ENCODE measurements at regions not wholly inside any gene's neighbourhood (a gene's known extent, or its start where the extent isn't known, plus 50 kb on each side); places are given as distances from the start of the nearest gene placed in this dataset.

- TF ChIP-seq, protein P1, sequence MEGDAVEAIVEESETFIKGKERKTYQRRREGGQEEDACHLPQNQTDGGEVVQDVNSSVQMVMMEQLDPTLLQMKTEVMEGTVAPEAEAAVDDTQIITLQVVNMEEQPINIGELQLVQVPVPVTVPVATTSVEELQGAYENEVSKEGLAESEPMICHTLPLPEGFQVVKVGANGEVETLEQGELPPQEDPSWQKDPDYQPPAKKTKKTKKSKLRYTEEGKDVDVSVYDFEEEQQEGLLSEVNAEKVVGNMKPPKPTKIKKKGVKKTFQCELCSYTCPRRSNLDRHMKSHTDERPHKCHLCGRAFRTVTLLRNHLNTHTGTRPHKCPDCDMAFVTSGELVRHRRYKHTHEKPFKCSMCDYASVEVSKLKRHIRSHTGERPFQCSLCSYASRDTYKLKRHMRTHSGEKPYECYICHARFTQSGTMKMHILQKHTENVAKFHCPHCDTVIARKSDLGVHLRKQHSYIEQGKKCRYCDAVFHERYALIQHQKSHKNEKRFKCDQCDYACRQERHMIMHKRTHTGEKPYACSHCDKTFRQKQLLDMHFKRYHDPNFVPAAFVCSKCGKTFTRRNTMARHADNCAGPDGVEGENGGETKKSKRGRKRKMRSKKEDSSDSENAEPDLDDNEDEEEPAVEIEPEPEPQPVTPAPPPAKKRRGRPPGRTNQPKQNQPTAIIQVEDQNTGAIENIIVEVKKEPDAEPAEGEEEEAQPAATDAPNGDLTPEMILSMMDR (IDR thresholded peaks at IDR 0.05; ENCODE audit: low read depth, low read length), result no peak
- TF ChIP-seq POLR2A (IDR thresholded peaks at IDR 0.05; ENCODE audit: extremely low read depth, insufficient read length), result no peak
Measured at GRCh38 chr6:140379919-140380318, 1005.5 kb upstream of the CITED2 start.
